ENCODE measurements at regions not wholly inside any gene's neighbourhood (a gene's known extent, or its start where the extent isn't known, plus 50 kb on each side); places are given as distances from the start of the nearest gene placed in this dataset.

- no peak for TF ChIP-seq POU5F1 (IDR thresholded peaks at IDR 0.05; ENCODE audit: borderline replicate concordance, low read depth, low read length, partially characterized antibody)
- no peak for TF ChIP-seq ZNF277 (CRISPR knock-in tag; IDR thresholded peaks at IDR 0.05; ENCODE audit: borderline replicate concordance)
- no peak for TF ChIP-seq ZBTB11 (CRISPR knock-in tag; IDR thresholded peaks at IDR 0.05)
- TF ChIP-seq ZBTB2 (IDR thresholded peaks at IDR 0.05): no peak
- TF ChIP-seq ARID2 (IDR thresholded peaks at IDR 0.05): no peak
- peak; percentile 93 for TF ChIP-seq HDAC2 (IDR thresholded peaks at IDR 0.05)
- no peak for TF ChIP-seq POLR2B (IDR thresholded peaks at IDR 0.05; ENCODE audit: low read depth, partially characterized antibody)
- no peak for TF ChIP-seq THRB (CRISPR knock-in tag; conservative IDR thresholded peaks at IDR 0.05)
- no peak for TF ChIP-seq PML (IDR thresholded peaks at IDR 0.05; ENCODE audit: low read length)
- no peak for TF ChIP-seq ZNF696 (CRISPR knock-in tag; conservative IDR thresholded peaks at IDR 0.05)
- TF ChIP-seq CC2D1A (IDR thresholded peaks at IDR 0.05): no peak
- TF ChIP-seq BCOR (IDR thresholded peaks at IDR 0.05): peak; percentile 98
- no peak for TF ChIP-seq HNRNPH1 (optimal IDR thresholded peaks at IDR 0.05; ENCODE audit: low read depth, low read length)
- no peak for TF ChIP-seq SREBF2 (CRISPR knock-in tag; IDR thresholded peaks at IDR 0.05)
- no peak for TF ChIP-seq BACH1 (tag; IDR thresholded peaks at IDR 0.05)
- TF ChIP-seq NCOA1 (IDR thresholded peaks at IDR 0.05; ENCODE audit: low read depth): no peak
- no peak for TF ChIP-seq NR3C1 (CRISPR knock-in tag; IDR thresholded peaks at IDR 0.05)
- no peak for TF ChIP-seq NELFE (IDR thresholded peaks at IDR 0.05; ENCODE audit: insufficient read depth, insufficient read length)
- no peak for TF ChIP-seq XRCC5 (IDR thresholded peaks at IDR 0.05; ENCODE audit: low read depth, low read length)
- TF ChIP-seq PHB (CRISPR knock-in tag; IDR thresholded peaks at IDR 0.05): no peak
- 0 out of 2 replicates have a peak, but pooled peaks have one; percentile 29 for TF ChIP-seq ESRRA (IDR thresholded peaks at IDR 0.05; ENCODE audit: borderline replicate concordance, low read depth)
These were observed 97.4 kb upstream of the ID2 start (continued) for GRCh38 chr2:8584174-8585066.

All from K562 (cell line).